ENCODE measurements at regions not wholly inside any gene's neighbourhood (a gene's known extent, or its start where the extent isn't known, plus 50 kb on each side); places are given as distances from the start of the nearest gene placed in this dataset.

DNA sequence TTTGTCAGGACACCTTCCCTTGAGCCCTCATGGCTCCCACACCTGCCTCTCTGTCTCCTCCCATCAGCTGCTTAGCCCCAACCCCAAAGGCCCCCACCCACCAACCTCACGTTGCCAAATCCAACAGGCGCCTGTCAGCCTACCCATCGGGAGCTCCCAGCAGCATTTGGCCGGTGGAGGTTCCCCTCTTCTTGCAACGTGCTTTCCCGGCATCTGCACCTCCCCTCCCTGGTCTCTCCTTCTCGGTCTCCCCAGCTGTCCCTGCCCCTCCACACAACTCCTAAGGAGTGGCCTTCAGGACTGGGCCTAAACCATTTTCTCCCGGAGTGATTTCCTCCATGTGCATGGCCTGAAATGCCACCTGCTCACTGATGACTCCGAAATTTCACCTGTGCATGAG lies 71.9 kb downstream of the KLHDC7A start:
- POLR2A ChIA-PET = no interaction called here
- Mint-ChIP-seq H3K27ac (no peak overlapping the region), H3K9me3 (no peaks in the 10 kb centered on the region), H3K27me3 (peaks cover 9% of the 10 kb centered on the region), H3K4me3 (no peak overlapping the region), H3K36me3 (ENCODE audit: low read depth) (no peaks in the 10 kb centered on the region), H3K4me1 (peaks cover 3% of the 10 kb centered on the region)
- CTCF ChIA-PET = no interaction called here
- DNase-seq = no peak

DNA sequence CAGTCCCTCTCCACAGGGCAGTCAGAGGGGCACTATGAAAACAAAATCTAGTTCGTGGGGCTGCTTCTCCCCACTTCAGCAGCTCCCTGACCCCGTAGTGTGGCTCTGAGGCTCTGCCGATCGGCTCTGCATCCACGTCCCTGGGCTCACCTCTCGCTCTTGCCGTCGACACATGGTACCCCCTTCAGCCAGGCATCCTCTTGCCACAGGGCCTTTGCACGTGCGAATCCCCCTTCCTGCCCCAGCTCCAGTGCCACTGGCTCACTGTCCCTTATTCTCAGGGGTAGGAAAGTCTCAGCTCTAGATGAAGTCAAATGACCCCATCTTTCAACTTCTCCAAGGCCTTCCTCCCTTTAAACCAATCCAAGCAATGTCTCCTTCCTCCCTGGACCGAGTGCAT lies 72.7 kb downstream of the KLHDC7A start:
- H3K9me3 Mint-ChIP-seq = no peaks in the 10 kb centered on the region
- ChIA-PET POLR2A (interaction anchor here (0.6 kb wide), 1 partner anchor 1096 kb away, joined by 5 read pairs; no protein-coding TSS in a partner anchor), CTCF (no interaction called here)
- H3K4me1 Mint-ChIP-seq = peaks cover 4% of the 10 kb centered on the region
- H3K27ac Mint-ChIP-seq = no peak overlapping the region
- H3K36me3 Mint-ChIP-seq (ENCODE audit: low read depth) = no peaks in the 10 kb centered on the region
- H3K4me3 Mint-ChIP-seq = no peak overlapping the region
- H3K27me3 Mint-ChIP-seq = peaks cover 15% of the 10 kb centered on the region
- no peak for DNase-seq

- ChIA-PET POLR2A (interaction anchor here (0.6 kb wide), 1 partner anchor 1097 kb away, joined by 5 read pairs; no protein-coding TSS in a partner anchor), CTCF (no interaction called here)
- Mint-ChIP-seq H3K4me3 (no peak overlapping the region), H3K27me3 (peaks cover 21% of the 10 kb centered on the region), H3K9me3 (no peaks in the 10 kb centered on the region), H3K27ac (no peak overlapping the region), H3K36me3 (ENCODE audit: low read depth) (no peaks in the 10 kb centered on the region), H3K4me1 (peaks cover 4% of the 10 kb centered on the region)
- no peak for DNase-seq
Observed at GRCh38 chr1:18554099-18554498, 73.4 kb downstream of the KLHDC7A start.

DNA sequence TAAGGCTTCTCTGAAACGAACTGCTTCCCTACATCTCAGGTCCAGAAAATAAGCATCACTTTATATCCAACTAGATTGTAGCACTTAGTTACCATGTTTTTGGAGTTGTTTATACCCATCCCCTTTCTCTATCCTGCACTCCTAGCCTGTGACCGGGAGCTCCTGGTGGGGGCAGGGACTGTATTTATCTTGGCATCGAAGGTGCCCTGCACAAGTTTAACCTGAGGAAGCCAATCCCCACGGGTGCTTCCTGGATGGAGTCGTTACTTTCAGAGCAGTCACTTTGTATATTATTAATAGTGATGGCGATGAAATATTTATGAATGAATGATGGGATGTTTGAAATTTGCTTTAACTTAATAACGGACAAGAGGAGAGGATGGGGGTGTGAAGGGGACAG lies 73.9 kb downstream of the KLHDC7A start:
- DNase-seq = no peak
- ChIA-PET POLR2A (no interaction called here), CTCF (interaction anchor here (1.3 kb wide), 1 partner anchor 27 kb away, joined by 4 read pairs; no protein-coding TSS in a partner anchor)
- no peaks in the 10 kb centered on the region for H3K9me3 Mint-ChIP-seq
- H3K4me1 Mint-ChIP-seq = peaks cover 4% of the 10 kb centered on the region
- no peak overlapping the region for H3K27ac Mint-ChIP-seq
- H3K36me3 Mint-ChIP-seq (ENCODE audit: low read depth) = no peaks in the 10 kb centered on the region
- peaks cover 24% of the 10 kb centered on the region for H3K27me3 Mint-ChIP-seq
- no peak overlapping the region for H3K4me3 Mint-ChIP-seq

DNA sequence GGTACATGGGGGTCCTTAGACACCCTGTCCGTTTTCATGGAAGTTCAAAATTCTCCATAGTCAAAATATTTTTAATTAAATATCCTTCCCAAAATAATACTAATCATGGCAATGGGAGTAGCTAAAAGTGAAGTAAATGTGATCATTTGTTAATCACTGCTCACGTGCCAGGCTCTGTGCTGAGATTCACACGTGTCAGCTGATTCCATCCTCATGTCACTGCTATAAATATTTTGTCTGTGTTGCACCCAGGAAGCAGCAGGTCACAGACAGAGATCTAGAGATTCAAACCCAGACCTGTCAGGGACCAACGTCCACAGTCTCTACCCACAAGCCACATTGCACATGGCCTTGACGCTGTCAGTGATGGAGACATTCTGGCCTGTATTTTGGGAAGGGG lies 74.3 kb downstream of the KLHDC7A start:
- Mint-ChIP-seq H3K27me3 (peaks cover 28% of the 10 kb centered on the region), H3K36me3 (ENCODE audit: low read depth) (no peaks in the 10 kb centered on the region), H3K4me1 (peaks cover 4% of the 10 kb centered on the region), H3K9me3 (no peaks in the 10 kb centered on the region), H3K4me3 (no peak overlapping the region), H3K27ac (no peak overlapping the region)
- CTCF ChIA-PET = interaction anchor here (1.3 kb wide), 1 partner anchor 26 kb away, joined by 4 read pairs; no protein-coding TSS in a partner anchor
- DNase-seq = no peak
- POLR2A ChIA-PET = no interaction called here

DNA sequence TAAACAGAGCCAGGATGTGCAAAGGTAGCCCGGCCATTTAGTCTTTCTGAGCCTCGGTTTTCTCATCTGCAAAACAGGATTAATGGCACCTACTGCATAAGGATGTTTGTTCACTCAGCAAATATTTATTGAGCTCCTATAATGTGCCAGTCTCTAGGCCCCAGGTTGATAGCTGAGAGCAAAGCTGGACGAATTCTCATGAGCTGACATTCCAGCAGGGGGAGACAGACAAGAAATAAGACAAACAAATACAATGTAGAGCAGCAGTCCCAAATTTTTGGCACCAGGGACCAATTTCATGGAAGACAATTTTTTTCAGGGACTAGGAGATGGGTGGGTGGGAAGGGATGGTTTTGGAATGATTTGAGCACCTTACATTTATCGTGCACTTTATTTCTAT lies 74.3 kb upstream of the PAX7 start:
- Mint-ChIP-seq H3K4me1 (peaks cover 4% of the 10 kb centered on the region), H3K36me3 (ENCODE audit: low read depth) (no peaks in the 10 kb centered on the region), H3K27me3 (peaks cover 35% of the 10 kb centered on the region), H3K9me3 (no peaks in the 10 kb centered on the region), H3K4me3 (no peak overlapping the region), H3K27ac (no peak overlapping the region)
- CTCF ChIA-PET = interaction anchor here (1.0 to 1.3 kb wide), 2 partner anchors 100 to 175 kb away, joined by 3 read pairs; no protein-coding TSS in a partner anchor
- DNase-seq = no peak
- POLR2A ChIA-PET = no interaction called here

DNA sequence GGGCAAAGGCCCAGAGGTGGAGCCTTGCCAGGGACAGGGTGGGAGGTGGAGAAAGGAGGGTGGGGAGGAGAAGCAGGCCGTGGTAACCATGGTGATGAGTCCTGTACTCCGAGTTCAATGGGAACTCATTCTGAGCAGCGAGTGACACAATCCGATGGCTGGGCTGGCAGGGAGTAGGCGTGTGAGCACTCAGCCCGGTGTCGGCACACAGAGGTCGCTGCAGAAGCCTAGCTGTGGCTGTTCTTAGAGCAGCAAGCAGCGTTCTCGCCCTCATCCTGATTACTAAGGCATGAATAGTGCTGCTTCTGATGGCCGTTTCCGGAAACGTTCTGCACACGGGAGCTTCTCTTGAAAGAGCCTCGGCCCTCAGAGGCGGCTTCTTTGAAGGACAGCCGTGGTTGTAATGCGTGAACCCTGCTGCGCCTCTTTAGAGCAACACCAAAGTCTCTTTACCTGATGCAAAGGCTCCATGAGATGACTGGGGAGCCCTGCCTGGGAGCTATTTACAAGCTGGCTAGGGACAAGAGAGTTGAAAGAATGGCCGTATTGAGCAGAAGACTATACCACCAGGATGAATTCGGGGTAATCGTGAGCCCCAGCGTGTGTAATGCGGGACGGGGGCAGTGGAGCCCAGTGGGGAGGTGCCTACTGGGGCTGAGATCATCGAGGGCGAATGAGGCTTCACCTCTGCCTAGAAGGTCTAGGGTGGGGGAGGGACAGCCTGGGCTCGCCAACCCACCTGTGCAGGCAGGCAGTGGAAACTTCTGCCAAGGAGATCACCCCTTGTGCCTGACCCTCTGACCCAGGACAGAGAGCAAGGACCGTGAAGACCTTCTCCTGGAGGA lies 72.8 kb upstream of the PAX7 start:
- no peak overlapping the region for H3K27ac Mint-ChIP-seq
- no peaks in the 10 kb centered on the region for H3K36me3 Mint-ChIP-seq (ENCODE audit: low read depth)
- H3K4me3 Mint-ChIP-seq = no peak overlapping the region
- CTCF ChIA-PET = no interaction called here
- H3K27me3 Mint-ChIP-seq = peaks cover 35% of the 10 kb centered on the region
- POLR2A ChIA-PET = no interaction called here
- no peak for DNase-seq
- H3K4me1 Mint-ChIP-seq = peaks cover 4% of the 10 kb centered on the region
- H3K9me3 Mint-ChIP-seq = no peaks in the 10 kb centered on the region

DNA sequence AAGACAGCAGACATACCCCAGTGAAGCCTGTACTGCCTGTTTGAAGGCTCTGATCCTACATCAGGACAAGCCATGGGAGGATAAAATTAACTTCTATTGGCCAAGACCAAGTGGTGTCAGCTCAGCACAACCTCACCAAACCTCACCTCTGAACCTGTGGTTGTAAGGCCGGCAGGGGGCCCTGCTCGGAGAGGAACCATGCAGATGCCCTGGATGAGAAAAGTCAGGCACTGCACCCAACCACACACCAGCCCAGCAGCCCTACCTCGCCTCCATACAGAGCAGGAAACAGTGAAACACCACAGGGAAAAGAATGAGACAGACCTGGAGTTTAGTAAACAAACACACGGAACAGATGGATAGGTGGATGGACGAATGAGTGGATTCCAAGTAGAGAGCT lies 70.0 kb upstream of the PAX7 start:
- peaks cover 4% of the 10 kb centered on the region for H3K4me1 Mint-ChIP-seq
- ChIA-PET CTCF (interaction anchor here (0.9 kb wide), 1 partner anchor 23 kb away, joined by 3 read pairs; no protein-coding TSS in a partner anchor), POLR2A (no interaction called here)
- no peak overlapping the region for H3K4me3 Mint-ChIP-seq
- peaks cover 35% of the 10 kb centered on the region for H3K27me3 Mint-ChIP-seq
- H3K9me3 Mint-ChIP-seq = no peaks in the 10 kb centered on the region
- H3K27ac Mint-ChIP-seq = no peak overlapping the region
- no peak for DNase-seq
- no peaks in the 10 kb centered on the region for H3K36me3 Mint-ChIP-seq (ENCODE audit: low read depth)

DNA sequence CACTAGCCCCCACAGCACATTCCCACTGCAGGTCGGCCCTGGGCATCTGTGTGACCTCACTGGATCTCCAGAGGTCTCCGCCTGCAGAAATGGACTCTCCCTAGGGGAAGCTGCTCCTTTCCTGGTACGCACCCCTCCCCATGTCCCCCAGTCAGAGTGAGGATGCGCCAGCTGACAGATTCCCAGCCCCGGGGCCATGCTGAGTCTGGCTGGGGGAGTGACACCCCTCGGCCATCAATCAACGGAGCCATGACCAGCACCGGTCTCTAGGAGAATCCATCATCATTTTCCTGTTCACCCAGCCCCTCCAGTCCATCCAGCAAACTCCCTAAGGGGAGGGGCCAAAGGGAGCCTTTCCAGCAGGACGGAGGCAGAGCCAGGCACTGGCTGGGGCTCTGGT lies 68.7 kb upstream of the PAX7 start:
- H3K9me3 Mint-ChIP-seq = no peaks in the 10 kb centered on the region
- no peak overlapping the region for H3K27ac Mint-ChIP-seq
- DNase-seq = no peak
- CTCF ChIA-PET = no interaction called here
- H3K4me3 Mint-ChIP-seq = no peak overlapping the region
- peaks cover 4% of the 10 kb centered on the region for H3K4me1 Mint-ChIP-seq
- H3K36me3 Mint-ChIP-seq (ENCODE audit: low read depth) = no peaks in the 10 kb centered on the region
- H3K27me3 Mint-ChIP-seq = peaks cover 33% of the 10 kb centered on the region
- POLR2A ChIA-PET = no interaction called here

DNA sequence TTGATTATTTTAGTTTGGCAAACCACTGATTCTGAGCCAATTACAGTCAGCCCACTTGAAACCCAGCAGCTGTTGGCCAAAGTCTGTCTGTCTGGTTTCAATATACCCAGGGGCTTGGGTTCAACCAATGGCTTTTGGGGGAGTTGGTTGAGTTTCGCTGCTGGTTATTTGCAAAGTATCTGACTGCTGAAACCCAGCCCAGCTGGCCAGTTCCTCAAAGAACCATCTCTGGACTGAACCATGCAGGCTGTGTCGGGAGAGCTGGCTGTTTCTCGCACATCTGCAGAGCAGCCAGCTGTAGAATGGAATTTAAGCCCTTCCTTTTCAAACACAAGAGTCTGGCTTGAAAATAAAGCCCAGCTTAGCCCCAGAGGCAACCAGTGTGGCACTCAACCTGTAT lies 66.0 kb upstream of the PAX7 start:
- ChIA-PET CTCF (no interaction called here), POLR2A (no interaction called here)
- H3K4me3 Mint-ChIP-seq = no peak overlapping the region
- no peak overlapping the region for H3K27ac Mint-ChIP-seq
- H3K9me3 Mint-ChIP-seq = no peaks in the 10 kb centered on the region
- H3K27me3 Mint-ChIP-seq = peaks cover 10% of the 10 kb centered on the region
- H3K36me3 Mint-ChIP-seq (ENCODE audit: low read depth) = no peaks in the 10 kb centered on the region
- no peak for DNase-seq
- H3K4me1 Mint-ChIP-seq = no peaks in the 10 kb centered on the region

DNA sequence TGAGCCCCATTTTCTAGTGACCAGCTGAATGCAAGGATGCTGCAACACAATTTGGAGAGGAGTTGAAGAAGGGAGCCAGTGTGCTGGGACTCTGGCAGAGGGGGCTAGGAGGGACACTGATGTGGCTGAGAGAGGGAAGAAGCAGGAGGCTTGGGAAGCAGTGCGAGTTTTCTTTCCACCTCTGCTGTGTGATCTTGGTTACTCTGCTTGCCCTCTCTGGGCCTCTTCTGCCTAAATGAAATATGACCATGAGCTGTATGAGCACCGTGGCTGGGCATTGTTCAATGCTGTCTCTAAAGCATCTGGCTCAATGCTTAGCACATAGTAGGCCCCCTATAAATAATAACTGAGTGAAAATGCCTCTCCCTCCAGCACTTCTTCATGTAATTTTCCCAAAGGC lies 65.3 kb upstream of the PAX7 start:
- ChIA-PET CTCF (no interaction called here), POLR2A (no interaction called here)

DNA sequence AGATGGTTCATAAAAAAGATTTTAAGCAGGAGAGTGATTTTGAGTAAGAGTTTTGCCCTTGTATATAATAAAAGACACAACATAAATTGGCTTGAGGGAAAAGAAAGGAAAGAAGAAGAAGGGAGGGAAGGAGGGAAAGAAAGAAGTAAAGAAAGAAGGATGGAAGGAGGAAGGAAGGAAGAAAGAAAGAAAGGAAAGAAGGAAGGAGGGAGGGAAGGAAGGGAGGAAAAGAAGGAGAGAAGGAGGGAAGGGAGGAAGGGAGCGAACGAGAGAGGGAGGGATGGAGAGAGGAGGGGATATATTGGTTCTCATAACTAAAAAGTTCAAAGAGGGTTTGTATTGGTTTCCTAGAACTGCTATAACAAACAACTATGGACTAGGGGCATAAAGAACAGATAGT lies 62.2 kb upstream of the PAX7 start:
- no peaks in the 10 kb centered on the region for H3K27me3 Mint-ChIP-seq
- H3K9me3 Mint-ChIP-seq = no peaks in the 10 kb centered on the region
- DNase-seq = no peak
- H3K36me3 Mint-ChIP-seq (ENCODE audit: low read depth) = no peaks in the 10 kb centered on the region
- ChIA-PET POLR2A (no interaction called here), CTCF (no interaction called here)
- no peak overlapping the region for H3K4me3 Mint-ChIP-seq
- no peaks in the 10 kb centered on the region for H3K4me1 Mint-ChIP-seq
- no peak overlapping the region for H3K27ac Mint-ChIP-seq

More for the DNA sequence above, 65.3 kb upstream of the PAX7 start:
- Mint-ChIP-seq H3K36me3 (ENCODE audit: low read depth) (no peaks in the 10 kb centered on the region), H3K27ac (no peak overlapping the region), H3K9me3 (no peaks in the 10 kb centered on the region), H3K4me1 (no peaks in the 10 kb centered on the region), H3K27me3 (peaks cover 6% of the 10 kb centered on the region), H3K4me3 (no peak overlapping the region)
- DNase-seq = no peak

GRCh38 chr1:18569251-18569650 lies 61.4 kb upstream of the PAX7 start:
- no peaks in the 10 kb centered on the region for H3K36me3 Mint-ChIP-seq (ENCODE audit: low read depth)
- H3K27ac Mint-ChIP-seq = no peak overlapping the region
- no peak overlapping the region for H3K4me3 Mint-ChIP-seq
- no peaks in the 10 kb centered on the region for H3K9me3 Mint-ChIP-seq
- ChIA-PET CTCF (no interaction called here), POLR2A (no interaction called here)
- H3K27me3 Mint-ChIP-seq = no peaks in the 10 kb centered on the region
- no peaks in the 10 kb centered on the region for H3K4me1 Mint-ChIP-seq
- DNase-seq = no peak
